22Rv1 (cell line): ENCODE measurements at regions not wholly inside any gene's neighbourhood (a gene's known extent, or its start where the extent isn't known, plus 50 kb on each side); places are given as distances from the start of the nearest gene placed in this dataset.

ENCODE experiments used
- CTCF ChIP-seq: fragments of 450-650 bp; IDR thresholded peaks from 2 replicates; pipeline ENCODE4 v1.5.1; 2017; ENCODE audit warnings: mild to moderate bottlenecking
- ZFX ChIP-seq: fragments of 450-650 bp; IDR thresholded peaks from 2 replicates; pipeline ENCODE4 v1.6.1; 2017; ENCODE audit warnings: antibody characterized with exemption, borderline replicate concordance

- TF ChIP-seq CTCF: no peak
- TF ChIP-seq ZFX: no peak
These were observed 115.1 kb downstream of the NUFIP1 start for GRCh38 chr13:44874176-44874575.
